ENCODE measurements at regions not wholly inside any gene's neighbourhood (a gene's known extent, or its start where the extent isn't known, plus 50 kb on each side); places are given as distances from the start of the nearest gene placed in this dataset.

DNA sequence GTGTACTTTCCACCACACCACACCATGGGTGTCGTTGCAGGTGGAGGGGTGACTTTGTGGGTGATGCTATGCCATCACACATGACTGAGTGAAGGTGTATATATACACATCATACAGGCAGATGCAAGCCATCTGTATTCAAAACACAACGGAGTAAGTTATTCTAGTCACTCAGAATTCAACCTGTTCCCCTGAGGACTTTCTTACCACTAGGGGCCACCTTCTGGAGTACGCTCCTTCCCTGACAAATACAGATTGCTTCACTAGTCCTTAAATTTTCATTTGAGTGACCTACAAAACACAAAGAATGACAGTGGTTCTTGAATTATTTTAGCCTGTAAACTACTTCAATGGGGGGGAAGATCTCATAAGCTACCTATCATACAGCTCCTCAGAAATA, 52.8 kb upstream of the NTRK3 start:
- TF ChIP-seq, protein P1, sequence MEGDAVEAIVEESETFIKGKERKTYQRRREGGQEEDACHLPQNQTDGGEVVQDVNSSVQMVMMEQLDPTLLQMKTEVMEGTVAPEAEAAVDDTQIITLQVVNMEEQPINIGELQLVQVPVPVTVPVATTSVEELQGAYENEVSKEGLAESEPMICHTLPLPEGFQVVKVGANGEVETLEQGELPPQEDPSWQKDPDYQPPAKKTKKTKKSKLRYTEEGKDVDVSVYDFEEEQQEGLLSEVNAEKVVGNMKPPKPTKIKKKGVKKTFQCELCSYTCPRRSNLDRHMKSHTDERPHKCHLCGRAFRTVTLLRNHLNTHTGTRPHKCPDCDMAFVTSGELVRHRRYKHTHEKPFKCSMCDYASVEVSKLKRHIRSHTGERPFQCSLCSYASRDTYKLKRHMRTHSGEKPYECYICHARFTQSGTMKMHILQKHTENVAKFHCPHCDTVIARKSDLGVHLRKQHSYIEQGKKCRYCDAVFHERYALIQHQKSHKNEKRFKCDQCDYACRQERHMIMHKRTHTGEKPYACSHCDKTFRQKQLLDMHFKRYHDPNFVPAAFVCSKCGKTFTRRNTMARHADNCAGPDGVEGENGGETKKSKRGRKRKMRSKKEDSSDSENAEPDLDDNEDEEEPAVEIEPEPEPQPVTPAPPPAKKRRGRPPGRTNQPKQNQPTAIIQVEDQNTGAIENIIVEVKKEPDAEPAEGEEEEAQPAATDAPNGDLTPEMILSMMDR (IDR thresholded peaks at IDR 0.05; ENCODE audit: control extremely low read depth in 1 of 3, insufficient read depth in 1 of 3, low read depth in 1 of 3, low read length in 3 of 3) = peak in 1 of 3 experiments; percentile 52; a peak in 1 of 4 replicates
- TF ChIP-seq, protein P2, sequence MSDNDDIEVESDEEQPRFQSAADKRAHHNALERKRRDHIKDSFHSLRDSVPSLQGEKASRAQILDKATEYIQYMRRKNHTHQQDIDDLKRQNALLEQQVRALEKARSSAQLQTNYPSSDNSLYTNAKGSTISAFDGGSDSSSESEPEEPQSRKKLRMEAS (IDR thresholded peaks at IDR 0.05) = no peak
- TF ChIP-seq CBX8 (IDR thresholded peaks at IDR 0.05; ENCODE audit: borderline replicate concordance, low read depth, low read length) (no peak), RNF2 (IDR thresholded peaks at IDR 0.05; ENCODE audit: borderline replicate concordance, low read depth, low read length, missing control alignments, poor library complexity, severe bottlenecking) (no peak), FOSL1 (IDR thresholded peaks at IDR 0.05; ENCODE audit: insufficient read depth, low read depth, low read length) (no peak), JUN (IDR thresholded peaks at IDR 0.05; ENCODE audit: low read depth, low read length) (no peak)
